Neural progenitor cell (in vitro differentiated cells): ENCODE measurements at regions not wholly inside any gene's neighbourhood (a gene's known extent, or its start where the extent isn't known, plus 50 kb on each side); places are given as distances from the start of the nearest gene placed in this dataset.

Experiments used
- EZH2 ChIP-seq: fragments of 200-600 bp; sonication (generic); IDR thresholded peaks from 2 replicates; pipeline ENCODE4 v1.6.1; 2017; ENCODE audit warnings: antibody characterized with exemption, mild to moderate bottlenecking, moderate library complexity
- EZH2phosphoT487 ChIP-seq: fragments of 200-600 bp; sonication (generic); IDR thresholded peaks from 2 replicates; pipeline ENCODE4 v1.6.1; 2017; ENCODE audit warnings: antibody characterized with exemption
- TF ChIP-seq, protein P1 (sequence below): fragments of 200-600 bp; sonication (generic); IDR thresholded peaks from 2 replicates; pipeline ENCODE4 v1.5.1; 2017; ENCODE audit warnings: antibody characterized with exemption, mild to moderate bottlenecking

DNA sequence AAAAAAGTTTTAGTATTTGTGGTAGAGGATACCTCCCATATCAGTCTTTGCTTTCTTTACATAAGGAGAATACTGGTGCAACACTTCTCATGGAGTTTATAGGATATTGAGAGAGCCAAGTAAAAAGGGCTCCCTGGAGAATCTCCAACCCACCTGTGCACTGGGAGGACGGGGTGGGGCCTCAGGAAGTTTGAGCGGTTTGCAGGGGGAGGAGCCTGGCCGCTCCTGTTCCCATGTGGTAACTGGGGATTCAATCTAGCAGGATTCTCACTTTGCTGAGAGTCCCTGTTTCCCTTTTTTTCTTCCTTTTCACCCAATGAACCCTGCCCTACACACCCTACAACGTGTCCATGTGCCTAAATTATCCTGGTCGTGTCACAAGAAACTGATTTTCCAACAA, 82.8 kb downstream of the APTX start:
- TF ChIP-seq, protein P1, sequence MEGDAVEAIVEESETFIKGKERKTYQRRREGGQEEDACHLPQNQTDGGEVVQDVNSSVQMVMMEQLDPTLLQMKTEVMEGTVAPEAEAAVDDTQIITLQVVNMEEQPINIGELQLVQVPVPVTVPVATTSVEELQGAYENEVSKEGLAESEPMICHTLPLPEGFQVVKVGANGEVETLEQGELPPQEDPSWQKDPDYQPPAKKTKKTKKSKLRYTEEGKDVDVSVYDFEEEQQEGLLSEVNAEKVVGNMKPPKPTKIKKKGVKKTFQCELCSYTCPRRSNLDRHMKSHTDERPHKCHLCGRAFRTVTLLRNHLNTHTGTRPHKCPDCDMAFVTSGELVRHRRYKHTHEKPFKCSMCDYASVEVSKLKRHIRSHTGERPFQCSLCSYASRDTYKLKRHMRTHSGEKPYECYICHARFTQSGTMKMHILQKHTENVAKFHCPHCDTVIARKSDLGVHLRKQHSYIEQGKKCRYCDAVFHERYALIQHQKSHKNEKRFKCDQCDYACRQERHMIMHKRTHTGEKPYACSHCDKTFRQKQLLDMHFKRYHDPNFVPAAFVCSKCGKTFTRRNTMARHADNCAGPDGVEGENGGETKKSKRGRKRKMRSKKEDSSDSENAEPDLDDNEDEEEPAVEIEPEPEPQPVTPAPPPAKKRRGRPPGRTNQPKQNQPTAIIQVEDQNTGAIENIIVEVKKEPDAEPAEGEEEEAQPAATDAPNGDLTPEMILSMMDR: no peak
- TF ChIP-seq EZH2phosphoT487: no peak
- no peak for TF ChIP-seq EZH2
